Central memory CD4-positive, alpha-beta T cell (primary cell): ENCODE measurements at regions not wholly inside any gene's neighbourhood (a gene's known extent, or its start where the extent isn't known, plus 50 kb on each side); places are given as distances from the start of the nearest gene placed in this dataset.

Experiments
- DNase-seq: peaks from one replicate; pipeline ENCODE4 v3.0.0; 2022

GRCh38 chr11:45037434-45038005, 86.8 kb upstream of the TP53I11 start:
- DNase-seq, result no peak

GRCh38 chr11:45038923-45039322, 88.2 kb upstream of the TP53I11 start:
- no peak for DNase-seq

GRCh38 chr11:45041596-45041995, 90.9 kb upstream of the TP53I11 start:
- DNase-seq, result no peak

- no peak for DNase-seq
Measured at GRCh38 chr11:45042560-45042959, 91.9 kb upstream of the TP53I11 start.

- no peak for DNase-seq
Measured at GRCh38 chr11:45043755-45044475, 93.2 kb upstream of the TP53I11 start.

- DNase-seq, result no peak
Measured at GRCh38 chr11:45045683-45046471, 95.2 kb upstream of the TP53I11 start.

GRCh38 chr11:45048313-45048841, 97.7 kb upstream of the TP53I11 start:
- DNase-seq, result no peak

GRCh38 chr11:45048870-45049691, 97.4 kb upstream of the PRDM11 start:
- no peak for DNase-seq

- no peak for DNase-seq
Measured at GRCh38 chr11:45050111-45050510, 96.3 kb upstream of the PRDM11 start.

GRCh38 chr11:45051621-45052020, 94.8 kb upstream of the PRDM11 start:
- DNase-seq, result no peak

- no peak for DNase-seq
Measured at GRCh38 chr11:45052361-45052760, 94.1 kb upstream of the PRDM11 start.

GRCh38 chr11:45053736-45054446, 92.5 kb upstream of the PRDM11 start:
- no peak for DNase-seq

- no peak for DNase-seq
Measured at GRCh38 chr11:45054956-45055355, 91.5 kb upstream of the PRDM11 start.

- DNase-seq, result no peak
Measured at GRCh38 chr11:45056529-45056928, 89.9 kb upstream of the PRDM11 start.

GRCh38 chr11:45057938-45058646, 88.3 kb upstream of the PRDM11 start:
- no peak for DNase-seq

- no peak for DNase-seq
Measured at GRCh38 chr11:45058647-45058950, 87.8 kb upstream of the PRDM11 start.

- no peak for DNase-seq
Measured at GRCh38 chr11:45060707-45061106, 85.7 kb upstream of the PRDM11 start.

GRCh38 chr11:45061641-45062040, 84.8 kb upstream of the PRDM11 start:
- DNase-seq, result no peak

- DNase-seq, result no peak
Measured at GRCh38 chr11:45062115-45062514, 84.3 kb upstream of the PRDM11 start.

GRCh38 chr11:45062974-45063635, 83.3 kb upstream of the PRDM11 start:
- DNase-seq, result no peak

- no peak for DNase-seq
Measured at GRCh38 chr11:45063669-45064068, 82.8 kb upstream of the PRDM11 start.
